Mammary epithelial cell (primary cell): ENCODE measurements at regions not wholly inside any gene's neighbourhood (a gene's known extent, or its start where the extent isn't known, plus 50 kb on each side); places are given as distances from the start of the nearest gene placed in this dataset.

Experiments used
- CTCF ChIP-seq, 2 donors: IDR thresholded peaks in 1 of 2; conservative IDR thresholded peaks in 1 of 2; 2 replicates each; pipeline ENCODE4 v1.5.1; 2011 to 2012; ENCODE audit warnings: inconsistent platforms in 2 of 2, low read length in 2 of 2, mild to moderate bottlenecking in 2 of 2, control low read depth in 1 of 2, low read depth in 1 of 2; ENCODE audit not compliant: insufficient read depth in 1 of 2; ENCODE audit errors: extremely low read depth in 1 of 2
- EZH2 ChIP-seq: IDR thresholded peaks from 2 replicates; pipeline ENCODE4 v1.6.1; 2012; ENCODE audit warnings: low read length, inconsistent platforms, borderline replicate concordance

- TF ChIP-seq CTCF (conservative IDR thresholded peaks at IDR 0.05 in 1 of 2, IDR thresholded peaks at IDR 0.05 in 1 of 2; ENCODE audit: extremely low read depth in 1 of 2, insufficient read depth in 1 of 2, low read depth in 1 of 2, low read length in 2 of 2) (no peak), EZH2 (no peak)
These were observed 249.7 kb upstream of the ZNF462 start for GRCh38 chr9:106613250-106613737.
